Activated T-helper 1 cell treated with anti-CD3 and anti-CD28 coated beads, Interleukin-12 subunit alpha, Interleukin-12 subunit beta, Interleukin-2, Interleukin-4 antibody, amounts not matched to agents 30 ng/mL and 10 ng/mL and 1 ng/mL, durations not matched to agents 14 hours and 24 hours and 36 hours (primary cell): ENCODE measurements at regions not wholly inside any gene's neighbourhood (a gene's known extent, or its start where the extent isn't known, plus 50 kb on each side); places are given as distances from the start of the nearest gene placed in this dataset.

Experiments used
- DNase-seq: peaks from one replicate; pipeline ENCODE4 v3.0.0; 2021; ENCODE audit warnings: low spot score
- H3K27ac Mint-ChIP-seq: one replicate; pipeline ENCODE4 v1.8.0; 2021; ENCODE audit warnings: mild to moderate bottlenecking, mixed read lengths
- H3K27me3 Mint-ChIP-seq: one replicate; pipeline ENCODE4 v1.8.0; 2022; ENCODE audit warnings: mild to moderate bottlenecking, moderate library complexity, mixed read lengths; ENCODE audit not compliant: insufficient read depth
- H3K36me3 Mint-ChIP-seq: one replicate; pipeline ENCODE4 v1.8.0; 2021; ENCODE audit warnings: low read depth, mixed read lengths
- H3K4me1 Mint-ChIP-seq: one replicate; pipeline ENCODE4 v1.8.0; 2021; ENCODE audit warnings: low read depth, mixed read lengths
- H3K4me3 Mint-ChIP-seq: one replicate; pipeline ENCODE4 v1.8.0; 2021; ENCODE audit warnings: mild to moderate bottlenecking, moderate library complexity, mixed read lengths
- H3K9me3 Mint-ChIP-seq: one replicate; pipeline ENCODE4 v1.8.0; 2021; ENCODE audit warnings: mixed read lengths
- intact Hi-C: fragments of 100-400 bp; cut with micrococcal nuclease; formaldehyde crosslinking; loops from one replicate; pipeline ENCODE4 v1.15.1; 2024

DNA sequence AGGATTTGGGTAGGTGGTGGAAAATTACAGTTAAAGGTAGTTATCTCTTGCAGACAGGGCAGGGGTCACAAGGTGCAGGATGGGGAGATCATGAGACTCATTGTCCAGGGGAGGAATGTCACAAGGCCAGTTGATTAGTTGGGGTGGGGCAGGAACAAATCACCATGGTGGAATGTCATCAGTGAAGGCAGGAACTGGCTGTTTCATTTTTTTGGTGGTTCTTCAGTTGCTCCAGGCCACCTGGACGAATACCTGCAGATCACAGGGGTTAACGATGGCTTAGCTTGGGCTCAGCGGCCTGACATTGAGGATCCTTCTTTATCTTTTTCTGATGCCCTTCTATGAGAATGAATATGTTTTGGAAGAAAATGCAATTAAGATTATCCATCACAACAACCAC is 87.1 kb downstream of the KPNA2 start:
- H3K36me3 Mint-ChIP-seq, result peaks cover 19% of the 10 kb centered on the region
- intact Hi-C loops, result no loop called here
- peaks cover 10% of the 10 kb centered on the region for H3K9me3 Mint-ChIP-seq
- DNase-seq, result no peak
- H3K4me1 Mint-ChIP-seq, result peaks cover 10% of the 10 kb centered on the region
- no peaks in the 10 kb centered on the region for H3K27me3 Mint-ChIP-seq
- no peak overlapping the region for H3K4me3 Mint-ChIP-seq
- H3K27ac Mint-ChIP-seq, result no peak overlapping the region

DNA sequence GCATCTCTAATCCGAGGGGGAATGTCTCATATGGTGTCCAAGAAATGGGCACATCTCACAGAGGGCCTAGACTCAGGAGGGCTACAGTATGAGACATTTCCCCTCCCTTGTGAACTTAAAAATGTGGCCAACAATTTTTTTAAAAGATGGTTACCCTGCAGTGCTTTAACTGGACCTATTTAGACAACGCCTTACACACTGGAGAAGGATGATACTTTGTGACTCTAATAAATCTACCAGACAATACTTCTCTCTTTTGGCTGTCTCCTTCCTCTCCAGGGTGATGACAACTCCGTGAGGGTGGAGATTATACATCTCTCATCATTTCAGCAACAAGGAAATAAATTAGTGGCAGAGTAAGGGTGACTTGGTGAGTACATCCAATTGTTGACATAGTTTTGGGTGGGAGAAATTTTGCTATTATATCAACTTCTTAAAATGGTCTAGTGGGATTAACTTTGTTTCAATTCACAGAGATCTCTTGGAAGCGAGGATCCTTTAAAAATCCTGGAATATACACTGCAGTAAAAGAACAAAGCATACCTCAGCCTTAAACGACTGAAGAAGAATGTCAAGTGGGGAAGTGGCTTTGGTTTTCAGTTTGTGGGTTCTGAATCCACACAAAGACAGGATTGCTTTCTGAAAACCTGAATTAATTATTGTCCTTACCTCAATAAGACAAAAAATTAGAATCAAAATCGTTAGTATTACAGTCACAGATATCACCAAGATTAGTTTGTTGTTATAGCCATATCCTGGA is 89.8 kb downstream of the KPNA2 start:
- Mint-ChIP-seq H3K4me3 (no peak overlapping the region), H3K36me3 (peaks cover 15% of the 10 kb centered on the region), H3K9me3 (peaks cover 10% of the 10 kb centered on the region), H3K27ac (no peak overlapping the region), H3K4me1 (peaks cover 10% of the 10 kb centered on the region), H3K27me3 (peaks cover 3% of the 10 kb centered on the region)
- intact Hi-C loops, result no loop called here
- DNase-seq, result no peak

GRCh38 chr17:68127914-68128313 is 92.4 kb downstream of the KPNA2 start:
- Mint-ChIP-seq H3K4me1 (peaks cover 10% of the 10 kb centered on the region), H3K9me3 (peaks cover 3% of the 10 kb centered on the region), H3K4me3 (no peak overlapping the region), H3K36me3 (peaks cover 10% of the 10 kb centered on the region), H3K27me3 (peaks cover 3% of the 10 kb centered on the region), H3K27ac (no peak overlapping the region)
- DNase-seq, result no peak
- intact Hi-C loops, result no loop called here

GRCh38 chr17:68131456-68131855 is 95.9 kb downstream of the KPNA2 start:
- Mint-ChIP-seq H3K36me3 (peaks cover 3% of the 10 kb centered on the region), H3K4me1 (no peaks in the 10 kb centered on the region), H3K4me3 (no peak overlapping the region), H3K27ac (no peak overlapping the region), H3K9me3 (no peaks in the 10 kb centered on the region), H3K27me3 (peaks cover 3% of the 10 kb centered on the region)
- intact Hi-C loops, result no loop called here
- DNase-seq, result no peak

- no peaks in the 10 kb centered on the region for H3K9me3 Mint-ChIP-seq
- H3K4me3 Mint-ChIP-seq, result no peak overlapping the region
- H3K27me3 Mint-ChIP-seq, result no peaks in the 10 kb centered on the region
- H3K27ac Mint-ChIP-seq, result no peak overlapping the region
- no peaks in the 10 kb centered on the region for H3K4me1 Mint-ChIP-seq
- no peak for DNase-seq
- H3K36me3 Mint-ChIP-seq, result no peaks in the 10 kb centered on the region
- intact Hi-C loops, result no loop called here
These were observed 98.0 kb downstream of the KPNA2 start for GRCh38 chr17:68133346-68134045.

GRCh38 chr17:68134046-68134637 is 98.6 kb downstream of the KPNA2 start:
- intact Hi-C loops, result no loop called here
- H3K27me3 Mint-ChIP-seq, result no peaks in the 10 kb centered on the region
- H3K4me3 Mint-ChIP-seq, result no peak overlapping the region
- H3K4me1 Mint-ChIP-seq, result no peaks in the 10 kb centered on the region
- no peak overlapping the region for H3K27ac Mint-ChIP-seq
- no peak for DNase-seq
- H3K36me3 Mint-ChIP-seq, result no peaks in the 10 kb centered on the region
- H3K9me3 Mint-ChIP-seq, result no peaks in the 10 kb centered on the region

GRCh38 chr17:68134731-68135130 is 99.2 kb downstream of the KPNA2 start:
- H3K27me3 Mint-ChIP-seq, result no peaks in the 10 kb centered on the region
- H3K36me3 Mint-ChIP-seq, result no peaks in the 10 kb centered on the region
- no peak for DNase-seq
- intact Hi-C loops, result no loop called here
- H3K4me3 Mint-ChIP-seq, result no peak overlapping the region
- no peaks in the 10 kb centered on the region for H3K4me1 Mint-ChIP-seq
- no peaks in the 10 kb centered on the region for H3K9me3 Mint-ChIP-seq
- H3K27ac Mint-ChIP-seq, result no peak overlapping the region

- Mint-ChIP-seq H3K27ac (no peak overlapping the region), H3K9me3 (no peaks in the 10 kb centered on the region), H3K4me1 (no peaks in the 10 kb centered on the region), H3K27me3 (no peaks in the 10 kb centered on the region), H3K36me3 (no peaks in the 10 kb centered on the region), H3K4me3 (no peak overlapping the region)
- no peak for DNase-seq
- intact Hi-C loops, result no loop called here
These were observed 99.8 kb downstream of the KPNA2 start for GRCh38 chr17:68135141-68135887.

DNA sequence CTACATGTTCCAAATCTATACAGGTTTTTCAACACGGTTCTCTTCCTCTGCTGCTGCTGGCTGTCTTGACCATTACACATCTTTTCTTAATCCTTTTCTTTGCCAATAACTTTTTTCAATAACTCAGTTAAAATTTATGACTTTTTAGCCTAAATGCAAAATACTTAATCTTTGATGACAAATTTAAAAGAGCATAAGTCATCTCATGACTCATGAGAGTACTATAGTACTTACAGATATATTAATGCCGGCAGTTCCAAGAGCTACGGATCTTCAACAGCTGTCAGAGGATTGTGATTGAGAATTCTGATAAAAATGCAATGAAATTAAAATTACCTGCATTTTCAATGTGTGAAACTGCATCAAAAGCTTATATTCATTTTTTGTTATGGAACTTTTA is 105.5 kb downstream of the KPNA2 start:
- Mint-ChIP-seq H3K9me3 (no peaks in the 10 kb centered on the region), H3K36me3 (no peaks in the 10 kb centered on the region), H3K4me1 (peaks cover 5% of the 10 kb centered on the region), H3K27ac (no peak overlapping the region), H3K27me3 (peaks cover 4% of the 10 kb centered on the region), H3K4me3 (no peak overlapping the region)
- intact Hi-C loops, result no loop called here
- no peak for DNase-seq

DNA sequence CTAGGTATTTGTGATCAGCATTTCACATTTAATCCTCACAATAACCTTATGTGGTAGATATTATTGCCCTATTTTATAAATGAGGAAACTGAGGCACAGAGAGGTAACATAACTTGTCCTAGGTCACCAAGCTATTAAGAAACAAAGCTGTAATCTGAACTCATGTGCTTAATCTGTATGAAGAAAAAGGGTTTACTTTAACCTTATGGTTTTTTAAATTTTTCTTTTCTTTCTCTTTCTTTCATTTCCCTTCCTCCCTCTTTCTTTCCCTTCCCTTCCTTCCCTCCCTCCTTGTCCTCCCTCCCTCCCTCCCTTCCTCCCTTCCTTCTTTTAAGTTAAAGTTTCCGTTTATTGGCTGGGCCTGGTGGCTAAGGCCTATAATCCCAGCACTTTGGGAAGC is 105.2 kb upstream of the AMZ2 start:
- no peaks in the 10 kb centered on the region for H3K36me3 Mint-ChIP-seq
- H3K9me3 Mint-ChIP-seq, result no peaks in the 10 kb centered on the region
- no peak overlapping the region for H3K4me3 Mint-ChIP-seq
- no peak for DNase-seq
- H3K27me3 Mint-ChIP-seq, result peaks cover 9% of the 10 kb centered on the region
- H3K27ac Mint-ChIP-seq, result no peak overlapping the region
- H3K4me1 Mint-ChIP-seq, result peaks cover 5% of the 10 kb centered on the region
- intact Hi-C loops, result no loop called here

DNA sequence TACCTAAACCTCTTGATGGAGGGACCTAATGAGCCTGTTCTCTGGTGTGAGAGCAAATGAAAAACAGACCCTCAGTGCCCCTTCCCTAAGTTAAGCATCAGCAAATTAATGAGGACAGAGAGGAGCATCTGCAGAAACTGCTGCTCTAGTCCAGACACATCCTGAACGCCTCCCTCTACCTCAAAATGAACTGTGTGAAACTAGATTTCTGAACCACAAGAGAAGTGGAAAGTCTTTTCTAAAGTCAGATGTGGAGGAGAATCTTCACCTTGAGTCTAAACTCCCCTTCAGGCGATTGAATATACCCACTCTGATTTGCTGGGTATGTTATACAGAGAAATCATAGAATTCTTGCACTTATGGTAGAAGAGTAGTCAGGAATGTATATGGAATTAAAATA is 104.4 kb upstream of the AMZ2 start:
- intact Hi-C loops, result no loop called here
- Mint-ChIP-seq H3K27me3 (peaks cover 9% of the 10 kb centered on the region), H3K9me3 (no peaks in the 10 kb centered on the region), H3K4me1 (peaks cover 5% of the 10 kb centered on the region), H3K27ac (no peak overlapping the region), H3K4me3 (no peak overlapping the region), H3K36me3 (no peaks in the 10 kb centered on the region)
- DNase-seq, result no peak

DNA sequence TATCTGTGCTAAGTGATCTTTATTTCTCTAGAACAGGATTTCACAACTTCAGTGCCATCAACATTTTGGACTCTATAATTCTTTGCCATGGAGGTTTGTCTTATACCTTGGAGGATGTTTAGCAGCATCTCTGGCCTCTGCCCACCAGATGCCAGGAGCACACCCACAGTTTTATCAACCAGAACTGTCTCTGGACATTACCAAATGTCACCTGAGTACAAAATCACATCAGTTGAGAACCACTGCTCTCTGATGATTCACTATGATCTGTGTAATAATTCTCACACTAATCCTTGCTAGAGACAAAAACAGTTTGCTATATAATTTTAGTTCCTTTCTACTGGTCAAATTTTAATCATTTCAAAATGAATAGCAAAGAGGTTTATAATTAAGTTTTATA is 102.8 kb upstream of the AMZ2 start:
- peaks cover 9% of the 10 kb centered on the region for H3K27me3 Mint-ChIP-seq
- DNase-seq, result no peak
- no peak overlapping the region for H3K27ac Mint-ChIP-seq
- intact Hi-C loops, result no loop called here
- H3K4me1 Mint-ChIP-seq, result peaks cover 5% of the 10 kb centered on the region
- no peaks in the 10 kb centered on the region for H3K9me3 Mint-ChIP-seq
- no peak overlapping the region for H3K4me3 Mint-ChIP-seq
- no peaks in the 10 kb centered on the region for H3K36me3 Mint-ChIP-seq

GRCh38 chr17:68148936-68149335 is 98.9 kb upstream of the AMZ2 start:
- H3K9me3 Mint-ChIP-seq, result no peaks in the 10 kb centered on the region
- intact Hi-C loops, result no loop called here
- H3K4me3 Mint-ChIP-seq, result no peak overlapping the region
- no peak for DNase-seq
- H3K4me1 Mint-ChIP-seq, result no peaks in the 10 kb centered on the region
- H3K27me3 Mint-ChIP-seq, result peaks cover 4% of the 10 kb centered on the region
- H3K36me3 Mint-ChIP-seq, result no peaks in the 10 kb centered on the region
- peak overlapping the region; percentile 34 for H3K27ac Mint-ChIP-seq
